NCI-H460 (cell line): ENCODE measurements at regions not wholly inside any gene's neighbourhood (a gene's known extent, or its start where the extent isn't known, plus 50 kb on each side); places are given as distances from the start of the nearest gene placed in this dataset.

Experiments used
- DNase-seq: peaks from one replicate; pipeline ENCODE4 v3.0.0-alpha.2; 2016; ENCODE audit warnings: low read depth; ENCODE audit errors: extremely low read depth
- small RNA-seq, 2 experiments: library from RNA; depleted of rRNA; stranded (forward); fragments of <200 nt; gene quantifications; one replicate each; pipeline ENCODE3, GENCODE V24; 2014

- no peak for DNase-seq
Observed at GRCh38 chr5:9710069-9710468, 79.9 kb upstream of the TAS2R1 start.

- DNase-seq, result no peak
Observed at GRCh38 chr5:9707732-9708462, 77.7 kb upstream of the TAS2R1 start.

GRCh38 chr5:9699681-9700080, 69.5 kb upstream of the TAS2R1 start:
- DNase-seq, result no peak

- no peak for DNase-seq
Observed at GRCh38 chr5:9698841-9699240, 68.7 kb upstream of the TAS2R1 start.

- no peak for DNase-seq
Observed at GRCh38 chr5:9698125-9698826, 68.1 kb upstream of the TAS2R1 start.

GRCh38 chr5:9692576-9692975, 62.4 kb upstream of the TAS2R1 start:
- no peak for DNase-seq

GRCh38 chr5:9691261-9691660, 61.1 kb upstream of the TAS2R1 start:
- no peak for DNase-seq

- no peak for DNase-seq
Observed at GRCh38 chr5:9690751-9691150, 60.6 kb upstream of the TAS2R1 start.

- no peak for DNase-seq
Observed at GRCh38 chr5:9686216-9686615, 56.1 kb upstream of the TAS2R1 start.

- DNase-seq, result no peak
Observed at GRCh38 chr5:9681706-9682105, 51.6 kb upstream of the TAS2R1 start.

Small RNAs in the stretch of these regions (small RNA-seq; reads per million reads assigned to genes)
- gene AC034229.5, result 0 reads per million in 2 experiments
- gene AC034229.6, result 0 reads per million in 2 experiments
- gene AC091905.3, result 0 reads per million in 2 experiments
- 0 reads per million in 2 experiments for gene AC091905.4
- gene RNA5SP177, result 0 to 0.06 reads per million in 2 experiments
